Natural killer cell (primary cell): ENCODE measurements at regions not wholly inside any gene's neighbourhood (a gene's known extent, or its start where the extent isn't known, plus 50 kb on each side); places are given as distances from the start of the nearest gene placed in this dataset.

Experiments used
- ATAC-seq, 3 donors: fragments of 150-1000 bp in 2 of 3; fragments of 200-7000 bp in 1 of 3; cut with Tn5 transposase; 1 replicate in 1 of 3; 2 replicates in 2 of 3; pipeline ENCODE4 v1.10.0; 2021; ENCODE audit warnings: mild to moderate bottlenecking in 2 of 3, moderate library complexity in 2 of 3
- DNase-seq, 2 donors: peaks; one replicate each; pipeline versions ENCODE4 v3.0.0 to v3.0.0-alpha.2; 2013 to 2021; ENCODE audit warnings: mixed read lengths in 1 of 2
- H3K27ac ChIP-seq: one replicate; pipeline ENCODE4 v1.5.1; 2013; ENCODE audit warnings: mild to moderate bottlenecking, low read length
- H3K27me3 ChIP-seq: one replicate; pipeline ENCODE4 v1.6.1; 2013; ENCODE audit warnings: low read length; ENCODE audit not compliant: control insufficient read depth, insufficient read depth
- H3K36me3 ChIP-seq: one replicate; pipeline ENCODE4 v1.6.1; 2013; ENCODE audit warnings: low read length; ENCODE audit not compliant: control insufficient read depth, insufficient read depth
- H3K4me1 ChIP-seq: one replicate; pipeline ENCODE4 v1.6.1; 2013; ENCODE audit warnings: low read length; ENCODE audit not compliant: control insufficient read depth, insufficient read depth
- H3K4me3 ChIP-seq: one replicate; pipeline ENCODE4 v1.5.1; 2013; ENCODE audit warnings: low read length
- H3K9me3 ChIP-seq: one replicate; pipeline ENCODE4 v1.6.1; 2013; ENCODE audit warnings: low read length; ENCODE audit not compliant: control insufficient read depth, insufficient read depth
- H3K27ac Mint-ChIP-seq, 2 donors: one replicate each; pipeline ENCODE4 v1.8.0; 2022; ENCODE audit warnings: mild to moderate bottlenecking in 2 of 2, mixed read lengths in 2 of 2, moderate library complexity in 1 of 2
- H3K27me3 Mint-ChIP-seq, 2 donors: one replicate each; pipeline ENCODE4 v1.8.0; 2022; ENCODE audit warnings: low read depth in 2 of 2, mixed read lengths in 2 of 2
- H3K36me3 Mint-ChIP-seq: one replicate; pipeline ENCODE4 v1.8.0; 2022; ENCODE audit warnings: mixed read lengths
- H3K4me1 Mint-ChIP-seq, 2 donors: one replicate each; pipeline ENCODE4 v1.8.0; 2022; ENCODE audit warnings: mixed read lengths in 2 of 2
- H3K4me3 Mint-ChIP-seq: one replicate; pipeline ENCODE4 v1.8.0; 2022; ENCODE audit warnings: mild to moderate bottlenecking, moderate library complexity, mixed read lengths
- H3K9me3 Mint-ChIP-seq, 2 donors: one replicate each; pipeline ENCODE4 v1.8.0; 2022; ENCODE audit warnings: mixed read lengths in 2 of 2
- CTCF ChIP-seq: fragments of 200-600 bp; IDR thresholded peaks from one replicate; pipeline ENCODE4 v1.8.0; 2022; ENCODE audit warnings: antibody characterized with exemption
- WGBS: methylation state at CpG from one replicate; pipeline ENCODE4 v1.1.7; 2013; ENCODE audit warnings: missing lambda C conversion rate; ENCODE audit not compliant: insufficient coverage; 5-methylcytosine and 5-hydroxymethylcytosine counted together
- intact Hi-C: fragments of 100-400 bp; cut with micrococcal nuclease; formaldehyde crosslinking; loops from one replicate; pipeline ENCODE4 v1.14.2; 2022

- Histone ChIP-seq H3K9me3 (no peaks in the 10 kb centered on the region), H3K4me3 (no peak overlapping the region), H3K27me3 (no peaks in the 10 kb centered on the region), H3K27ac (peak overlapping the region; percentile 71), H3K36me3 (no peaks in the 10 kb centered on the region), H3K4me1 (peaks cover 27% of the 10 kb centered on the region)
- TF ChIP-seq CTCF, result no peak
- peak overlapping the region; percentile 97 to 98 for H3K27ac Mint-ChIP-seq
- DNase-seq (no peak), ATAC-seq (no peak)
- H3K27me3 Mint-ChIP-seq, result no peaks in the 10 kb centered on the region
- WGBS, result 96% methylated on average over 7 of the region's 7 CpGs
- H3K4me1 Mint-ChIP-seq, result peaks cover 47 to 62% of the 10 kb centered on the region in 2 donors
- H3K9me3 Mint-ChIP-seq, result peaks cover 2 to 3% of the 10 kb centered on the region in 2 donors
- H3K4me3 Mint-ChIP-seq, result peak overlapping the region; percentile 96
- intact Hi-C loops, result no loop called here
- H3K36me3 Mint-ChIP-seq, result no peaks in the 10 kb centered on the region
Measured at GRCh38 chr12:92036061-92036620, 109.5 kb downstream of the BTG1 start.

GRCh38 chr12:92035477-92035876 is 110.2 kb downstream of the BTG1 start:
- Mint-ChIP-seq H3K27ac (peak overlapping the region; percentile 97 to 98), H3K4me1 (peaks cover 52 to 67% of the 10 kb centered on the region in 2 donors), H3K27me3 (no peaks in the 10 kb centered on the region), H3K9me3 (peaks cover 2 to 3% of the 10 kb centered on the region in 2 donors), H3K4me3 (peak overlapping the region; percentile 96), H3K36me3 (no peaks in the 10 kb centered on the region)
- DNase-seq, result no peak
- no peaks in the 10 kb centered on the region for H3K27me3 ChIP-seq
- no peak for ATAC-seq
- WGBS, result 0% methylated on average over 1 of the region's 1 CpG
- intact Hi-C loops, result loop anchor here (2.0 kb wide), 2 partner anchors 109 to 159 kb away; partner anchors contain the start of gene BTG1
- peak overlapping the region; percentile 71 for H3K27ac ChIP-seq
- peak overlapping the region; percentile 17 for H3K4me3 ChIP-seq
- no peaks in the 10 kb centered on the region for H3K9me3 ChIP-seq
- TF ChIP-seq CTCF, result no peak
- H3K4me1 ChIP-seq, result peaks cover 32% of the 10 kb centered on the region
- H3K36me3 ChIP-seq, result no peaks in the 10 kb centered on the region

GRCh38 chr12:92034858-92035401 is 110.7 kb downstream of the BTG1 start:
- TF ChIP-seq CTCF, result no peak
- peak overlapping the region; percentile 71 for H3K27ac ChIP-seq
- H3K36me3 ChIP-seq, result no peaks in the 10 kb centered on the region
- peaks cover 36% of the 10 kb centered on the region for H3K4me1 ChIP-seq
- peaks cover 2 to 3% of the 10 kb centered on the region in 2 donors for H3K9me3 Mint-ChIP-seq
- H3K27ac Mint-ChIP-seq, result peak overlapping the region; percentile 97 to 98
- H3K9me3 ChIP-seq, result no peaks in the 10 kb centered on the region
- WGBS, result under 1% methylated on average over 10 of the region's 10 CpGs
- DNase-seq (peak; percentile 26 to 79), ATAC-seq (peak; percentile 56 to 69 (median 58))
- no peaks in the 10 kb centered on the region for H3K27me3 Mint-ChIP-seq
- intact Hi-C loops, result loop anchor here (2.0 to 5.0 kb wide), 4 partner anchors 110 to 367 kb away; partner anchors contain the start of gene BTG1
- no peaks in the 10 kb centered on the region for H3K27me3 ChIP-seq
- H3K4me1 Mint-ChIP-seq, result peaks cover 57 to 72% of the 10 kb centered on the region in 2 donors
- H3K4me3 Mint-ChIP-seq, result peak overlapping the region; percentile 96
- no peaks in the 10 kb centered on the region for H3K36me3 Mint-ChIP-seq
- H3K4me3 ChIP-seq, result peak overlapping the region; percentile 17
